ENCODE measurements at regions not wholly inside any gene's neighbourhood (a gene's known extent, or its start where the extent isn't known, plus 50 kb on each side); places are given as distances from the start of the nearest gene placed in this dataset.

DNA sequence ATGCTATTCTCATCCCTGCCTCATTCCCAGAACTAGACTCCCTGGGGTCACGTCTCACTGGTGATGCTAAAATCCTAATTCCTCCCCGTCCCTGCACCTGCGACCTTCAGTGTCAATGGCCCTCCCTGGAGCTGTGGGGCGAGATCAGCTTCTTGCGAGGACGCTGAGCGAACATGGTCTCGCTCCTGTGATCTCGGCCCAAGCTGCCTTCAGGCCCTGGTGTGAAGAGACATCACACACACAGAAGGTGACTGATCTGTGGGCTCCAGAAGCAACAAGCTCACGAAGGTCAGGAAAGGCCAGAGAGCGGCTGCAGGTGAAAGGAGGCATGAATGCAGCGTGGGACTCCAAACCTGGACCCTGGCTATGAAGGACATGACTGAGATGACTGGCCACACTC lies 139.5 kb upstream of the CST7 start:
- ATAC-seq (ENCODE audit: low read depth) = no peak
- BruUV-seq (replicated peaks) = no TSS peak
- no peak overlapping the region for H3K4me2 ChIP-seq (ENCODE audit: low read depth, low read length)
- no peaks in the 10 kb centered on the region for H3K36me3 ChIP-seq (ENCODE audit: control insufficient read depth, insufficient read depth, low read length)
- H3K9ac ChIP-seq (ENCODE audit: low read depth, low read length) = no peak overlapping the region
- H2BK120ac ChIP-seq (ENCODE audit: low read depth, low read length) = no peak overlapping the region
- H3K9me1 ChIP-seq (ENCODE audit: insufficient read depth, low read length) = no peaks in the 10 kb centered on the region
- H4K20me1 ChIP-seq (ENCODE audit: insufficient read depth, low read length) = no peaks in the 10 kb centered on the region
- H2AFZ ChIP-seq (replicated peaks; ENCODE audit: low read length, poor library complexity) = no peak overlapping the region
- H4K91ac ChIP-seq (ENCODE audit: insufficient read depth, low read depth, low read length) = no peak overlapping the region
- H3K9me3 ChIP-seq (ENCODE audit: control insufficient read depth, insufficient read depth, low read length) = no peaks in the 10 kb centered on the region
- no peak overlapping the region for H4K8ac ChIP-seq (ENCODE audit: low read depth in 2 of 2, low read length in 2 of 2)
- WGBS, 2 experiments (ENCODE audit: extremely low coverage in 2 of 2, insufficient read length in 1 of 2) = 68% methylated on average over 10 of the region's 12 CpGs; no CpG with 5 or more reads in 1 of the 2 experiments
- no peak for TF ChIP-seq CEBPB (IDR thresholded peaks at IDR 0.05; ENCODE audit: low read depth, low read length)
- no peak for TF ChIP-seq CTCF (conservative IDR thresholded peaks at IDR 0.05; ENCODE audit: low read depth, low read length)
- TF ChIP-seq BHLHE40 (IDR thresholded peaks at IDR 0.05; ENCODE audit: low read depth, low read length) = no peak
- TF ChIP-seq RAD21 (IDR thresholded peaks at IDR 0.05; ENCODE audit: low read length) = no peak
- no peak for TF ChIP-seq NFE2L2 (IDR thresholded peaks at IDR 0.05; ENCODE audit: low read depth, low read length)
- TF ChIP-seq ELK1 (IDR thresholded peaks at IDR 0.05; ENCODE audit: borderline replicate concordance, low read depth, low read length) = no peak
- no peak for TF ChIP-seq SMC3 (IDR thresholded peaks at IDR 0.05; ENCODE audit: low read depth, low read length)
- H2BK15ac ChIP-seq (ENCODE audit: low read depth, low read length) = no peak overlapping the region
- H3K27me3 ChIP-seq (ENCODE audit: control insufficient read depth, insufficient read depth, low read length) = peaks cover 2% of the 10 kb centered on the region; the same call in 1 of the 2 replicates
- POLR2A ChIA-PET (ENCODE audit: unreplicated experiment) = no interaction called here
- no peak overlapping the region for H3K23ac ChIP-seq (ENCODE audit: low read depth, low read length)
- H3K4ac ChIP-seq (ENCODE audit: low read depth, low read length) = no peak overlapping the region
- no peaks in the 10 kb centered on the region for H3K79me1 ChIP-seq (ENCODE audit: low read depth in 1 of 2, low read length in 2 of 2)
- H2BK5ac ChIP-seq (ENCODE audit: low read depth, low read length, poor library complexity, severe bottlenecking) = no peak overlapping the region
- H3K27ac ChIP-seq (ENCODE audit: insufficient read depth, low read length) = no peak overlapping the region
- no peak overlapping the region for H4K5ac ChIP-seq (ENCODE audit: low read depth, low read length)
- intact Hi-C loops (cut with micrococcal nuclease) = no loop called here
- no peak for DNase-seq
- no peaks in the 10 kb centered on the region for H3K4me1 ChIP-seq (ENCODE audit: control insufficient read depth, insufficient read depth, low read length)
- CTCF ChIA-PET = no interaction called here
- no peak overlapping the region for H2BK20ac ChIP-seq (ENCODE audit: low read depth, low read length)
- H3K18ac ChIP-seq (ENCODE audit: low read depth, low read length) = no peak overlapping the region
- H3K14ac ChIP-seq (replicated peaks; ENCODE audit: low read depth, low read length) = no peak overlapping the region
- in situ Hi-C loops (cut with MboI; ENCODE audit: low sequenced_read_pairs) = no loop called here
- H3K4me3 ChIP-seq (ENCODE audit: insufficient read depth, low read depth, low read length) = no peak overlapping the region
- H2AK5ac ChIP-seq (ENCODE audit: low read depth, low read length) = no peak overlapping the region
- dilution Hi-C loops (cut with HindIII; ENCODE audit: low sequenced_read_pairs, unreplicated experiment) = no loop called here
- no peak overlapping the region for H3K56ac ChIP-seq (ENCODE audit: extremely low read depth, insufficient read depth, low read length)
- H2AK9ac ChIP-seq (replicated peaks; ENCODE audit: low read depth, low read length, poor library complexity) = no peak overlapping the region
